ENCODE measurements at regions not wholly inside any gene's neighbourhood (a gene's known extent, or its start where the extent isn't known, plus 50 kb on each side); places are given as distances from the start of the nearest gene placed in this dataset.

DNA sequence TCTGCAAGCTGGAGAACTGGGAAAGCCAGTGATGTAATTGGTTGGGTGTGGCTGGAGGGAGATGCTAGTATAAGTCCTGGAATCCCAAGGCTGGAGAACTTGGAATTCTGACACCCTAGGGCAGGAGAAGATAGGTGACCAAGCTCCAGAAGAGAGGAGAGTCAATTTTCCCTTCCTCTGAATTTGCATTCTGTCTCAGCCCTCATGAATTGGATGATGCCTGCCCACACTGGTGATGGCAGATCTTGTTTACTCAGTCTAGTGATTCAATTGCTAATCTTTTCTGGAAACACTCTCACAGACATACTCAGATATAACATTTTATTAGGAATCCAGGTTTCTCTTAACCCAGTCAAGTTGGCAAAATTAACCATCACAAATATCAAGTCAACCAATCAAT lies 287.2 kb downstream of the RDH14 start:
- TF ChIP-seq, protein P1, sequence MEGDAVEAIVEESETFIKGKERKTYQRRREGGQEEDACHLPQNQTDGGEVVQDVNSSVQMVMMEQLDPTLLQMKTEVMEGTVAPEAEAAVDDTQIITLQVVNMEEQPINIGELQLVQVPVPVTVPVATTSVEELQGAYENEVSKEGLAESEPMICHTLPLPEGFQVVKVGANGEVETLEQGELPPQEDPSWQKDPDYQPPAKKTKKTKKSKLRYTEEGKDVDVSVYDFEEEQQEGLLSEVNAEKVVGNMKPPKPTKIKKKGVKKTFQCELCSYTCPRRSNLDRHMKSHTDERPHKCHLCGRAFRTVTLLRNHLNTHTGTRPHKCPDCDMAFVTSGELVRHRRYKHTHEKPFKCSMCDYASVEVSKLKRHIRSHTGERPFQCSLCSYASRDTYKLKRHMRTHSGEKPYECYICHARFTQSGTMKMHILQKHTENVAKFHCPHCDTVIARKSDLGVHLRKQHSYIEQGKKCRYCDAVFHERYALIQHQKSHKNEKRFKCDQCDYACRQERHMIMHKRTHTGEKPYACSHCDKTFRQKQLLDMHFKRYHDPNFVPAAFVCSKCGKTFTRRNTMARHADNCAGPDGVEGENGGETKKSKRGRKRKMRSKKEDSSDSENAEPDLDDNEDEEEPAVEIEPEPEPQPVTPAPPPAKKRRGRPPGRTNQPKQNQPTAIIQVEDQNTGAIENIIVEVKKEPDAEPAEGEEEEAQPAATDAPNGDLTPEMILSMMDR (conservative IDR thresholded peaks at IDR 0.05), result no peak
- no peak for TF ChIP-seq EZH2 (IDR thresholded peaks at IDR 0.05; ENCODE audit: low read depth)

All from PC-9 (cell line).